ENCODE measurements at regions not wholly inside any gene's neighbourhood (a gene's known extent, or its start where the extent isn't known, plus 50 kb on each side); places are given as distances from the start of the nearest gene placed in this dataset.

DNA sequence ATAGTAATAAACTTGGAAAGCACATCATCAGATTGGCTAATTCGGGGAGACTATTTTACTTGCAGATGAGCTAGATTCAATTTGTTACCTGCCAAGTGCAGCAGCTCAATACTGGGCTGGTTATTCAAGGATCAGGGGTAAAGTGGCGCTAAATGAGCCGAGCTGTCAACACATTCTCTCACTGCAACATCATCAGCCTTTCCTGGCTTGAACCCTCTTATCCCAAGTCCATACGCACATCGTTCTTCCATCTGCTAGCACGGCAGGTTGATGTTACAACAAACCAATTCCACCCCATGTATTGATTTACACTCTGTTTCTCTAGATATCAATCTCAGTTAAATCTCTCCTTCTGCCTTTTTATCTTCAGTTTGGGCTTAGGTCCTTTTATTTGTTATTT lies 2101.5 kb upstream of the AGA start:
- H3K27ac Mint-ChIP-seq: no peak overlapping the region
- no peaks in the 10 kb centered on the region for H3K36me3 ChIP-seq (replicated peaks in 1 of 2; ENCODE audit: control insufficient read depth in 1 of 2, insufficient read depth in 2 of 2, low read length in 2 of 2)

GRCh38 chr4:179544496-179544895 lies 2102.3 kb upstream of the AGA start:
- H3K9me3 Mint-ChIP-seq: peaks cover 2 to 8% (median 6%) of the 10 kb centered on the region in 7 donors
- Histone ChIP-seq H3K27ac (ENCODE audit: low read depth in 1 of 2, low read length in 2 of 2) (no peak overlapping the region), H3K9ac (ENCODE audit: insufficient read depth, low read length, poor library complexity, severe bottlenecking) (no peak overlapping the region), H3K36me3 (replicated peaks in 1 of 2; ENCODE audit: control insufficient read depth in 1 of 2, insufficient read depth in 2 of 2, low read length in 2 of 2) (no peaks in the 10 kb centered on the region), H3K79me2 (ENCODE audit: insufficient read depth, low read length) (no peaks in the 10 kb centered on the region), H3K4me1 (ENCODE audit: control insufficient read depth in 1 of 2, insufficient read depth in 2 of 2, low read length in 2 of 2) (no peaks in the 10 kb centered on the region), H2AFZ (ENCODE audit: insufficient read depth, low read depth, low read length, poor library complexity, severe bottlenecking) (no peak overlapping the region), H3K4me3 (replicated peaks in 1 of 3; ENCODE audit: low read depth in 2 of 3, low read length in 3 of 3) (no peak overlapping the region), H3K9me3 (replicated peaks in 1 of 2; ENCODE audit: control insufficient read depth in 1 of 2, insufficient read depth in 1 of 2, low read length in 2 of 2) (peaks cover 0 to 6% of the 10 kb centered on the region in 2 donors), H3K27me3 (ENCODE audit: control insufficient read depth in 2 of 2, insufficient read depth in 2 of 2, low read length in 2 of 2) (no peaks in the 10 kb centered on the region), H4K20me1 (ENCODE audit: insufficient read depth, low read length) (no peaks in the 10 kb centered on the region), H3K4me2 (replicated peaks; ENCODE audit: extremely low read depth, low read length, poor library complexity, severe bottlenecking) (no peak overlapping the region)
- no peak for DNase-seq
- no peaks in the 10 kb centered on the region for H3K36me3 Mint-ChIP-seq
- intact Hi-C loops (cut with micrococcal nuclease): no loop called here
- no peaks in the 10 kb centered on the region for H3K4me1 Mint-ChIP-seq
- H3K27ac Mint-ChIP-seq: no peak overlapping the region
- no peaks in the 10 kb centered on the region for H3K27me3 Mint-ChIP-seq (ENCODE audit: low read depth in 3 of 3)
- no peak for TF ChIP-seq CTCF (IDR thresholded peaks at IDR 0.05)
- H3K4me3 Mint-ChIP-seq: no peak overlapping the region
- no CpG with 5 or more reads among the region's 1 CpG for WGBS (ENCODE audit: insufficient coverage)

More for the DNA sequence above, 2101.5 kb upstream of the AGA start:
- H3K4me3 Mint-ChIP-seq: no peak overlapping the region
- WGBS (ENCODE audit: insufficient coverage): 100% methylated on average over 4 of the region's 6 CpGs
- peaks cover 1 to 8% (median 6%) of the 10 kb centered on the region in 7 donors for H3K9me3 Mint-ChIP-seq
- no peaks in the 10 kb centered on the region for H3K36me3 Mint-ChIP-seq
- H3K27me3 Mint-ChIP-seq (ENCODE audit: low read depth in 3 of 3): no peaks in the 10 kb centered on the region
- DNase-seq: no peak
- H3K79me2 ChIP-seq (ENCODE audit: insufficient read depth, low read length): no peaks in the 10 kb centered on the region
- no peaks in the 10 kb centered on the region for H4K20me1 ChIP-seq (ENCODE audit: insufficient read depth, low read length)
- no peak overlapping the region for H3K9ac ChIP-seq (ENCODE audit: insufficient read depth, low read length, poor library complexity, severe bottlenecking)
- H3K9me3 ChIP-seq (replicated peaks in 1 of 2; ENCODE audit: control insufficient read depth in 1 of 2, insufficient read depth in 1 of 2, low read length in 2 of 2): peaks cover 0 to 6% of the 10 kb centered on the region in 2 donors
- H3K4me3 ChIP-seq (replicated peaks in 1 of 3; ENCODE audit: low read depth in 2 of 3, low read length in 3 of 3): no peak overlapping the region
- no peak overlapping the region for H3K27ac ChIP-seq (ENCODE audit: low read depth in 1 of 2, low read length in 2 of 2)
- H3K4me1 Mint-ChIP-seq: no peaks in the 10 kb centered on the region
- no peak for TF ChIP-seq CTCF (IDR thresholded peaks at IDR 0.05)
- intact Hi-C loops (cut with micrococcal nuclease): no loop called here
- H3K27me3 ChIP-seq (ENCODE audit: control insufficient read depth in 2 of 2, insufficient read depth in 2 of 2, low read length in 2 of 2): no peaks in the 10 kb centered on the region
- no peak overlapping the region for H3K4me2 ChIP-seq (replicated peaks; ENCODE audit: extremely low read depth, low read length, poor library complexity, severe bottlenecking)
- H2AFZ ChIP-seq (ENCODE audit: insufficient read depth, low read depth, low read length, poor library complexity, severe bottlenecking): no peak overlapping the region
- H3K4me1 ChIP-seq (ENCODE audit: control insufficient read depth in 1 of 2, insufficient read depth in 2 of 2, low read length in 2 of 2): no peaks in the 10 kb centered on the region

Data from CD14-positive monocyte (primary cell).